8988T (cell line): ENCODE measurements at regions not wholly inside any gene's neighbourhood (a gene's known extent, or its start where the extent isn't known, plus 50 kb on each side); places are given as distances from the start of the nearest gene placed in this dataset.
"Not testable (repeated sequence)": the region's sequence is repeated elsewhere in the genome, so short reads cannot be mapped to it uniquely, and the experiment has no call there.

Experiments used
- DNase-seq: peaks from one replicate; pipeline ENCODE4 v3.0.0; 2011

DNA sequence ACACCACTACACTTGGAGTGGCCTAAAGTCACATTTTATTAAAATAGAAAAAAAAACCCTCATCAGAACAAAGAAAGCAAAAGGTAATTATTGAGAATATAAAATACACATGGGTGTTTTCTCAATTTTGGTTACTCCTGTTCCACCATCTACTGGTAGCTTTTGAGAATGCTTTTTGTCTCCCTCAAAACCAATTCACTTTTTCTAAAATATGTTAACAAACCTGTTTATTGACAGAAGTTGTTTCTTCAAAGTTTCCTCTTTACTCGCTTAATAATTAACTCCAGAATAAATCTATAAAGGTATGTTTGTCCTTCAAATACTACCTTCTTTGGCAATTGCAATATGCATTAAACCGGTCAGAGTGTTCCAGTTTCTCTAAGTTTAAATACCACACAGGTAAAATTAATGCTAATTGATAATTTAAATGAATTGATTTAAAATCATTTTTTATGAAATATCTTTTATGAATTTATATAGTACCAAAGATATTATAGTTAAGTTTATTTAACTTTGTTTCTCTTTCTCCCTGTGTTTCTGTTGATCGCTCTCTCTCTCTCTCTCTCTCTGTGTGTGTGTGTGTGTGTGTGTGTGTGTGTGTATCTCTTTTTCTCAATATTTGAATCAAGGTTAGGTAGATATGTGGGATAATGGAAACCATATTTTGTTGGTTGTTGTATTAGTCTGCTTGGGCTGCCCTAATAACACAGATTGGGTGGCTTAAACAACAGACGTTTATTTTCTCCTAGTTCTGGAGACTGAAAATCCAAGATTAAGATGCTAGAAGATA, 487.4 kb downstream of the PRDM9 start:
- DNase-seq, result no peak

DNA sequence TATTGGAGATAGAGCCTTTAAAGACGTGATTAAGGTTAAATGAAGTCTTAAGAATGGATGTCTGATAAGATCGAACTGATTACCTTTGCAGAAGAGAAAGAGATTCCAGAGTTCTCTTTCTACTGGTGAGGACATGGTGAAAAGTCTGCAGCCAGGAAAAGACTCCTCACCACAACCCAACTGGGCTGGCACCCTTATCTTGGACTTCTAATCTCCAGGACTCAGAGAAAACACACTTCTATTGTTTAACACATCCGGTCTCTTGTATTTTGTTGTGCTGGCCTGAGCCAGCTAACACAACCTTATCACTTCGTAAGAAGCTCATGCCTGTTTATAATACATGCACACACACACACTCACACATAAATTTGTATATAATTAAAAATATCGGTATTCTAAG, 489.1 kb downstream of the PRDM9 start:
- no peak for DNase-seq

DNA sequence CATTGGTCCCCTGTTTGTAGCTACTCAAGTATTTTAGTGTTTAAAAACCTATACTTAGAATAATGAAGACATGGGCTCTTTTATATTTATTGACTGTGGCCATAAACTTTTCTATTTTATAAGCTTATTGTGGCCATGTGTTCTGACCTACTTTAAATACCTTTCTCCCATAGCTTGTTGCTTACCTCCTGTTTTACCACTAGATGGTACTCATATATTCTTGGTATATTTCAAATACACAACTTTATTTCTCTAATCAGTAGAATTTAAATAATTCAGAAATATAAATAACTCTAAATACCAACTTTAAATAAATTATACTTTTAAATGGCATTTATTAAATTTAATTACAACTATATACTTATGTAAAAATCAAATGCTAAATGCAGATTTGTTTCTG, 498.0 kb downstream of the PRDM9 start:
- no peak for DNase-seq

DNA sequence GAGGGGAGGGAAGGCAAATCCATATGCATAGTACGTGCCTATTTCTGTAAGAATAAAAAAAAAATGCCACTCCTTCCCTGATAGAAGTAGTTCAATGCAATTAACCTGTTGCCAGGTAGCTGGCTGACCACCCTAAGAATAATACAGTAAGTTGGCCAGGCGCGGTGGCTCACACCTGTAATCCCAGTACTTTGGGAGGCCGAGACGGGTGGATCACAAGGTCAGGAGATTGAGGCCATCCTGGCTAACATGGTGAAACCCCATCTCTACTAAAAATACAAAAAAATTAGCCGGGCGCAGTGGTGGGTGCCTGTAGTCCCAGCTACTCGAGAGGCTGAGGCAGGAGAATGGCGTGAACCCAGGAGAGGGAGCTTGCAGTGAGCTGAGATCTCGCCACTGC, 510.3 kb downstream of the PRDM9 start:
- not testable (repeated sequence) for DNase-seq

DNA sequence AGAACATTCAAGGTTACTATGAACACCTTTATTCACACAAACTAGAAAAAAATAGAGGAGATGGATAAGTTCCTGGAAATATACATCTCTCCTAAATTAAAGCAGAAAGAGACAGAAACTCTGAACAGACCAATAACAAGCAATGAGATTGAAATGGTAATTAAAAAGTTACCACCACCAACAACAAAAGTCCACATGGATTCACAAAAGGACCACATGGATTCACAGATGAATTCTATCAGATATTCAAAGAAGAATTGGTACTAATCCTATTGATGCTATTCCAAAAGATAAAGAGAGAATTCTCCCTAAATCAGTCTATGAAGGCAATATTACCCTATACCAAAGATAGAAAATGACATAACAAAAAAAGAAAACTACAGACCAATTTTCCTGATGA, 518.9 kb downstream of the PRDM9 start:
- no peak for DNase-seq

DNA sequence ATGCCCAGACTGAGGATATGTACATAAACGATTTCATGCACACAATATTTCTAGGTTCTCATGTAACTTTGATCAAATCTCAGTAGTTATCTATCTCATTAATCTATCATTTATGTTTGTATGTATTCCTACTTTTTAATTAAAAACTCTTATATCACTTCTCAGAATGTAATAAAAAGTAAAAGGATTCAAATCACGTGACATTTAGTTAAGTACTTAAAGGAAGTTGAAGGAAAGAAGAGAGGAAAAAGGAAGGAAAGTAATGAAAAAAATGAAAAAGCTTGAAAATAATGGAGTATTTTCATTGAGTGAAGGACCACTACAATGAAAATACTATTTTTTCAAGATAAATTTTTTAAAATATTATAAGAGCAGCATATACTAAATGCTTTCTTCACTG, 535.3 kb downstream of the PRDM9 start:
- DNase-seq, result no peak

DNA sequence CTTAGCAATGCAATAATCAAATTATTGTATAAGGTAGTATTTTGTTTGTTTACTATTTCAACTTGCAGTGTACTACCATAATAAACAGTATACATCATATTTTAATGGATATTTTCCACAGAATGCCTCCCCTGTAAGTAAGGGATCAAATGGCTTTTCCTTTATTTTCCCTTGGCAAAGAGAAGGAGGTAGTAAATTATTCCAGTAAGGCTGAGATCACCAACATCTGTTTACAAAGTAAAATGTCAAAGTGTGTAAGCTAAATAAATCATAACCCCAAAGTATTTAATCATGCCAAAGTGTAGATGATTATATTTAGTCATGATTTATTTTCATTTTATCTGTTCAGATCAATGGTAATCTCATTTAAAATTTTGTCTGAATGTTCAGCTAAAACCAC, 537.6 kb downstream of the PRDM9 start:
- no peak for DNase-seq

DNA sequence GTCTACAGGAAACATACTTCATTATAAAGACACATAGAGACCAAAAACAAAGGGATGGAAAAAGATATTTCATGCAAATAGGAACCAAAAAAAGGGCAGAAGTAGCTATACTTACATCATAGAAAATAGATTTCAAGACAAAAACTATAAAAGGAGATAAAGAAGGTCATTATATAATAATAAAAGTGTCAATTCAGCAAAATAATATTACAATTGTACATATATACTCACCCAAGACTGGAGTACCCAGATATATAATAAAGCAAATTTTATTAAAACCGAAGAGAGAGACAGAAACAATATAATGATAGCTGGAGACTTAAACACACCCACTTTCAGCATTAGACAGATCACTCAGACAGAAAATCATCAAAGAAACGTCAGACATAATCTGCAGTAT, 546.3 kb downstream of the PRDM9 start:
- DNase-seq, result no peak

DNA sequence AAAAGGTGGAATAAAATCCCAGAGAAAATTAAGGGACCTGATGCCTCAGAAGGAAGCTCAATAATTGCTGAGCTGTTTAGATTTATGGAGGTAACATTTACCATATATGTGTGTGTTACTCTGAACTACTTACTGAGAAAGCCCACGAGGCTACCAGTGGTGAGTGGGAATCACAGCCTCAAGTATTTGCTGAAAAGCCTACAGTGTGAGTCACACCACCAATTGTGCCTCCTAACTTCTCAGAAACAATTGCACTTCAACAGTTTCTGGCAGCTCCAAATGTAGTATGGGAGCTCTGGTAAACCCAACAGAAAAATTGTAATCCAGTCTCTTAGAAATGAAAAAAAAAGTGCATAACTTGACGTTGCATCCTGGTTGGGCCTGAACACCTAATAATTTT, 551.6 kb downstream of the PRDM9 start:
- DNase-seq, result no peak

DNA sequence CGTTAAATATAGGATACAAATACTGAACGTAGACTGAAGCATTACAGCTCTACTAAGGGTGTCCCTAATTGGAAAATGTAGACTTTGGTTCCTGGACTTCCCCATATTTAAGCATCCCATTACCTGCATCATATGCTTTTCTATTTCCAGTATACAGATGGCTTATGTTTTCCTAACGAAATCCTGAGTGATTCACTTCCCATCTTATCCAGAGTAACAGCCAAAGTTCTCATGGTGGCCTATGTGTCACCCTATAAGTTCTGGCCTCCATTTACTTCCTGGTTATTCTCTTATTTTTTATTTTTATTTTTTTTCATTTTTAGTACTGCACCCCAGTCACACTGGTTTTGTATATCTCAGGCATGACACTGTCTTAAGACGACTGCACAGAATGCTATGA, 552.3 kb downstream of the PRDM9 start:
- DNase-seq, result no peak

DNA sequence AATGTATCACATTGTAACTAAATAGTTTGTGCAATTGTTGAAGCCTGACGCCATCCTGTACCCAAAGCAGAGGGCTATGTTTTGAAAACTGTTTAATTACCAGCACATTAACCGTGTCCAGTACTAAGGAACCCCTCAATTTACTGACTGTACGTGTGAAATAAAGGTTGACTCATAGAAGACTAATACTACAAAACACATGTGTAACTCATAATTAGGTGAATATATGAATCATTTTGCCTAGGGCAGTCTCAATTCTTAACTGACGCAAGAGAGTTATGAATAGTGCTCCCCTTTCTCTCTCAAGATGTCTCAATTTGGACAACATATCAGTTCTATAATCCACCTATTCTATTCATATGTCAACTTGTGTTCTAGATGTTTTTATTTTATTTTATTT, 558.4 kb downstream of the PRDM9 start:
- DNase-seq, result no peak

DNA sequence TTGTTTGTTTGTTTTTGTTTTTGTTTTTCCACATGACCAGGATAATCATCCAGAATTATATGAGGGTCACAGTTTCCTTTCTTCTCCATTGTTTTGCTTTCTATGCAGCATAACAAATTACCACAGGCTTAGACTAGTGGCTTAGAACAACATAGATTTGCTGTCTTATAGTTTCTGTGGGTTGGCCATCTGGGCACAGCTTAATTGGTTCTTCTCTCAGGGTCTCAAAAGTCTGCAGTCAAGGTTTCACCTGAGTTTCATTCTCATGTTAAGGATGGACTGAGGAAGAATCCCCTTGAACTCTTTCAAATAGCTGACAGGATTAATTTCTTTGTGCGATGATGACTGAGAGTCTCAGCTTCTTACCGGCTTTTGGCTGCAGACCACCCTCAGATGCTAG, 559.8 kb downstream of the PRDM9 start:
- no peak for DNase-seq

DNA sequence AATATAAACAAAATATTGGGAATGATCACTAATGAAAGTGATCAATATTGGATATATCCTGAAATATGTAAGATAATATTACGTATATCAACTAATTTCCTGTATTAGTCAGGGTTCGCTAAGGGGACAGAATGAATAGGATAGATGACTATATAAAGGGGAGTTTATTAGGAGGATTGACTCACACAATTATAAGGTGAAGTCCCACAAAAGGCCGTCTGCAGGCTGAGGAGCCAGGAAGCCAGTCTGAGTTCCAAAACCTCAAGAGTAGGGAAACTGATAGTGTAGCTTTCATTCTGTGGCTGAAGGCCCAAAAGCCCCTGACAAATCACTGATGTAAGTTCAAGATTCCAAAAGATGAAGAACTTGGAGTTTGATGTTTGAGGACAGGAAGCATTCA, 561.1 kb downstream of the PRDM9 start:
- DNase-seq, result no peak

DNA sequence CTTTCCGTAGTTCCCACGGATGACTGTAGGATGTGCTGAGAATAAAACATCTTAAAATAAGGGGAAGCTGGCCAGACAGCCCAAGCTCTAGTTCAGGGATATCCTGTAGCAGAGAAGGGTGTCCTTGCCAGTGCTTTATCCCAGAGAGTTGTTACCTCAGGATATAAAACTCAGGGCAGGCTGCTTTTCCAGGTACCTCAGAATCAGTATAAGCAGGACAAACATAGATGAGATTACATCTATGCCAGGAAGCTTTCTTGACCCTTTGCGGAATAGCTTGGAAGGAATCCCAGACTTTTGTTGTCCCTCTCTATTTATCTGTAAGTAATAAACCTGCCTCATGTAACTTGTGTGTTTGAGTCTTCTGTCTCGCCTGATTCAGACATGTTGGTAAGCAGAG, 565.7 kb downstream of the PRDM9 start:
- DNase-seq, result no peak

DNA sequence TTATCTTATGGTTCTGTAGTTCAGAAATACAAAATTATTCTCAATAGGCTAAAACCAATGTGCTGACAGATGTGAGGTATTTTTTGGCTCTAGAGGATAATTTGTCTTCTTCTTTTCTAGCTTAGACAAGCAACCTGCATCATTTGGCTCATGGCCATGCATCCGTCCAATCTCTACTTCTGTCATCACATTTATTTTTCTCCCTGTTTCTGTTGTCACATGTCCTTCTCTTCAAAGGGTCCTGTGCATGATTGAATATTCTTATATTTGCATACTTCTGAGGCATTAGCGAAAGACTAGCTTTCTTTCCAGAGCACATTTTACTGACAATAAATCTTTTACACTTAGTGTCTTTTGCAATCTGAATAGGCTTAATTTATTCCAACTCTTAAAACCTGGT, 564.7 kb downstream of the CDH10 start:
- no peak for DNase-seq

DNA sequence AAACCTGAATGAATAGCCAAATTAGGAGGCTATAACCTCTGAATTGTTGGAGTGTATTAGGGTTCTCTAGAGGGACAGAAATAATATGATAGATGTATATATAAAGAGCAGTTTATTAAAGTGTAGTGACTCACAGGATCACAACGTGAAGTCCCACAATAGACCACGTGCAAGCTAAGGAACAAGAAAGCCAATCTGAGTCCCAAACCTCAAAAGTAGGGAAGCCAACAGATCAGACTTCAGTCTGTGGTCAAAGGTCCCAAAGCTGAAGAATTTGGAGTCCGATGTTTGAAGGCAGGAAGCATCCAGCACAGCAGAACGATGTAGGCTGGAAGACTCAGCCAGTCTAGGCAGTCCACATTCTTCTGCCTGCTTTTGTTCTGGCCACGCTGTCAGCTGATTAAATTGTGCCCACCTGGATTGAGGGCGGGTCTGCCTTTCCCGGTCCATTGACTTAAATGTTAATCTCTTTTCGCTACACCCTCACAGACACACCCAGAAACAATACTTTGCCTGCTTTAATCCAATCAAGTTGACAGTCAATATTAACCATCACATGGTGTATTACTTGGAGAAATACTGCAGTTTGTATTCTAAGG, 550.6 kb downstream of the CDH10 start:
- no peak for DNase-seq

DNA sequence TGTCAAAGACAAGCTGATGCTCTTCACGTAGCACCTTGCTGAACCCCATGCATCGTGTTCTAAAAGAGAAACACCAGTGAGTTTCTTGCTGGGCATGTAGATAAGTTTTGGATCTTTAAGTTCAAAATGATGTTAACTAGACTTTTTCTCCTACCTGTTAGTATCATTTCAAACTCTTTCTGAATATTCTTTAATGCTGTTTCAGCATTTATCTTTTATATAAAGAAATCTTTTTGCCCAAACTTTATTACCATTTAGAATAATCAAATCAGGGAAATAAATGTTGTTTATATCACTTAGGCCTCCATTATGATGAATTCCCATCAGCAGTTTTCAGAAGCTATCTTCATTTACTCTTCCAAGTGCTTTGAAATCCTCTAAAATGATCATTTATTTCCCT, 542.8 kb downstream of the CDH10 start:
- no peak for DNase-seq

DNA sequence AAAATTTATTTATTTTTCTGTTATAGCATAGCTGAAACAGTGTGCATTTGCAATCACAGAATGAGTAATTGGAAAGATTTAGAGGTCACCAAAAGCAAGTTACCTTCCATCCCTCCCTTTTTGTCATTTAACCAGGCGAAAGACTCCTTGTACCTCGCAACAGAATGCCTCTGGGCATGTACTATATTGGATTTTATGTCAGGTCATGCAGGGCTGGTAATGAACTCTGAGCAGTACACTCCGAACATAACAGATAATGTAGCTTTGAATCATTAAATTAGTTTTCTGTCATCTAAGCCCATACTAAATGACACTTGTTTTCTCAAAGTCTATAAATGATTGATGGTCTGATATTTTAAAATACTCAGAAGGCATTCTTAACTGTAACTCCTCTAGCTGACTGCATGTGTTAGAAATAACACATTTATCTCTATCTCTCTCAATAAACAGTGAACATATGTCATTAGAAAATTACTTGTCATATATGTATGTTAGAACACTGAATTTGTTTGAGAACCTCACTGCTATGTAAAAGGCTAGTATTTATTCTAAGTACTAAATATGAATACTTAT, 541.2 kb downstream of the CDH10 start:
- no peak for DNase-seq

DNA sequence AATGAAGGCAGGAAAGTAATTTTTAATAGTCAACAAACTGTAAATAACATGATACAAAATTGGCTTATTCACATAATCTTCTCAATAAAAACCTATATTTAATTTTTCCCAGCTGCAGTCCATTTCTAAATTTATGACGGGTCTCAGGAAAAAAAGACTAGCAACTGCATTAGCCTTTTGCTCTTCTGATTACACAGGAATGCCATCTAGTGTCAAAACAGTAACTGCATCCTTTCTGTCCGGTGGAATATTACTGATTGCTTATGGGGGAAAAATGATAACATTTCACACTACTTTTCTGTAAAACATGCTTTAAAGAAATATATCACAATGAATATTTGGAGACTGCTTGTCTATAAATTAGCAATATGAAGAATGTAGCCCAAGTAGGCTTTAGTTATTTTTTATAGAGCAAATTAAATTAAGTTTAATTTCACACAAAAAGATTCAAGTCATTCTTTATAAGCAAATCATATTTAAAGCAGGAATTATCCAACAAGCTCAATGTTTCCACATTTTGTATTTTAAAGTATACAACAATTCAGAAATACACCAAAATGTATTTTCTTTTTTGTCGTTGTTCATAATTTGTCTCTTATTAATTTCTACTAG, 534.7 kb downstream of the CDH10 start:
- peak; percentile 11 for DNase-seq

DNA sequence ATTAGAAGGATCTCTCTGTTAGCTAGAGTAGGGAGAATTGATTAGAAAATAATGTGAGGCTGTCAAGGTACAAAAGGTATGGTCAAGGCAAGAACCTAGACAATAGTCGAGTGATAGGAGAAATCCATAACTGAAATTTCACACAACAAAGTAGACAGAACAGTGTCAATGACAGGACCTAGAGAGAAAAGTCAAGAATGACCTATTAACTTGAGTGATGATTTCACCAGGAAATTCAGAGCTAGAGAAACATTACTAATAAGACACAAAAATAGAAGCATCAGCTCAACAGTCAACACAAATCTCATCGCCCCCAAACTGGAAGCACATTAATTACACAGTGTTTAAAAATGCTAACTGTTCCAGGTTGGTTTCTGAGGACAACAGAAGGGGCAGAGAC, 532.4 kb downstream of the CDH10 start:
- no peak for DNase-seq

DNA sequence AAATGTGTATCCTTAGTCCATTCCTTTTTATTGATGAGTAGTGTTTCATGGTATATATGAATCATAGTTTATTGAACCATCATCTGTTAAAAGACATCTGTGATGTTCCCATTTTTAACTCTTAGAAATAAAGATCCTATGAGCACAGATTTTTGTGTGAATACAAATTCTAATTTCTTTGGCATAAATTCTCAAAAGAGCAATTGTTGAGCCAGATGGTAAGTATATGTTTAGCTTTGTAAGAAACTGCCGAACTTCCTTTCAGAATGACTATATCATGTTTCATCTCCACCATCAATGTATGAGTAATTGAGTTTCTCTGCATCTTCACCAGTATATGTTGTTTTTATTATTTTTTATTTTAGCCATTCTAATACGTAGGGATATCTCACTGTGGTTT, 526.4 kb downstream of the CDH10 start:
- DNase-seq, result no peak

DNA sequence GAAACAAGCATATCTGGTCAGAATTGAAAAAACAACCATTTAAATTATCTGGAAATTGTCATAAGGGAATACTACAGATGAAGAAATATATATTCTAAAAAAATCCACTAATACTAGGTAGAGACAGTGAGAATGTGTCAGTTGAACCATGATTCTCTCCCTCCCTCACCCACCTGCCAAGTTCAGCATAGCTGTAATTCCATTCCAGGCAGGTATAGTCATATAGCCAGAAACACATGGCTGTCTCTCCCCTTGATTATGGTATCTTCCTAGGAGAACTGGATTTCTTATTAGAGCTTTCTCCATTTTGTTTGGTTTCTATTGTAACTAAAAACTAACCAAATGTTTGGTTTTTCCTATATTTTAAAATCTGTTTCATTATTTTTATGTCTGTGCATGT, 509.2 kb downstream of the CDH10 start:
- no peak for DNase-seq

DNA sequence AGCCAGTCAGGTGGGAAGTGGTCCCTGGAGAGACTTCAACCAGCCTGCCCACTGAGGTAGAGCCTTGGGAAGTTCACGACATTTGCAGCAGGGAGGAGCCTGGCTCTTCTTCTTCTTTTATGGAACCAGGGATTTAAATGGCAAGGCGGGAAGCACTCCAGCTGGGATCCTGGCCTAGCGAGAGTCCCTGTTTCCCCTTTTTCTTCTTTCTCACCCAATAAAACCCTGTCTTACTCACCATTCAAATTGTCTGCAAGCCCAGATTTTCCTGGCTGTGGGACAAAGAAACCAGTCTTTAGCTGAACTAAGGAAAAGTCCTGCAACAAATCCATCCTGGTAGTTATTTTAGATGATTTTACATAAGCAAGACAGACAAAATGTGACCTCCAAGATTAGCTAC, 503.7 kb downstream of the CDH10 start:
- no peak for DNase-seq

DNA sequence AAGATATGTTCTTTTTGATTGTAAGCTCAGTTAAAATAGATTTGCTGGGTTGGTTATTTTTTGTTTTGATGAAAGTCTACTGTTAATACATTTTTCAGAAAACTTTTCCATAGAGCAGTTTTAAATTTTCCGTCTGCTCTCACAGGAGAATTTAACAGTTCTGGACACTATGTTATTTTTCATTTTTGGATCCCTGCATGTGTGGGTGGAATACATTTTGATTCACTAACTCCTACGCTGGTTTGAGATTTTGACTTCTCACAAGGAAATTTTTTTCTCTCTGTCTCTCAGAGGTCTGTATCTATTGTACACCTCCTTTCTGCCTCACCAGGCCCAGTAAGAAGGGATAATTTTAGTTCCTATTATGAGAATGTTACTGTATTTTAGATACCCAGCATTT, 502.4 kb downstream of the CDH10 start:
- DNase-seq, result no peak
